ENCODE measurements at regions not wholly inside any gene's neighbourhood (a gene's known extent, or its start where the extent isn't known, plus 50 kb on each side); places are given as distances from the start of the nearest gene placed in this dataset.

DNA sequence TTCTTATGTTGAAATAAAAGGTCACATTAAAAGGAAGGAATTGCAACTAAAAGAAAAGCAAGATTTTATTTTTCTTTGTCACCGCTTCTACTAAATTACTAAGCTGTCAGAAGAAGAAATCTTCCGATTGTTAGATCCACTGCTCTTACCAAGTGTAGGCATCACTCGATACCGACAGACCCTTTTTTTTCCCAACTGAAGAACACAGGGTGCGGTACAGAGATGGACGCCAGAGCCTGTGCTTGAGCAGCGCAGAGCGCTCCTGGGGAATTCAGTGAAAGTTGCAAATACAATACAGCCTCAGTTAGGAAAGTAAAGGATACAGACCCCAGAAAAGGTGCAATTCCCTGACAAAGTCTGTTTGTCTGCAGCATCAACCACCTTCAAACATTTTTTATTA is 94.9 kb upstream of the WDR17 start:
- no peak for TF ChIP-seq ZNF384 (IDR thresholded peaks at IDR 0.05)
- no peak for TF ChIP-seq HDGF (IDR thresholded peaks at IDR 0.05; ENCODE audit: borderline replicate concordance)
- TF ChIP-seq FOXM1 (IDR thresholded peaks at IDR 0.05; ENCODE audit: borderline replicate concordance) = no peak
- no peak for TF ChIP-seq BHLHE40 (IDR thresholded peaks at IDR 0.05; ENCODE audit: borderline replicate concordance)
- no peak for TF ChIP-seq FOXK2 (IDR thresholded peaks at IDR 0.05)
- no peak for TF ChIP-seq SUZ12 (IDR thresholded peaks at IDR 0.05)
- TF ChIP-seq ARNT (IDR thresholded peaks at IDR 0.05) = no peak
- TF ChIP-seq TARDBP (IDR thresholded peaks at IDR 0.05) = no peak

Data from HEK293T (cell line).